ENCODE measurements at regions not wholly inside any gene's neighbourhood (a gene's known extent, or its start where the extent isn't known, plus 50 kb on each side); places are given as distances from the start of the nearest gene placed in this dataset.

- Histone ChIP-seq H3K4me3 (no peak overlapping the region), H3K9me3 (no peaks in the 10 kb centered on the region), H3K27ac (no peak overlapping the region), H3K27me3 (no peaks in the 10 kb centered on the region), H3K4me1 (no peaks in the 10 kb centered on the region), H3K36me3 (no peaks in the 10 kb centered on the region)
- TF ChIP-seq CTCF (IDR thresholded peaks at IDR 0.05): no peak
- no peak for DNase-seq (ENCODE audit: low spot score in 2 of 2)
- intact Hi-C loops (cut with DNase I): no loop called here
These were observed 367.9 kb downstream of the PREX1 start for GRCh38 chr20:48459722-48460395.

- Histone ChIP-seq H3K9me3 (no peaks in the 10 kb centered on the region), H3K27me3 (no peaks in the 10 kb centered on the region), H3K4me1 (no peaks in the 10 kb centered on the region), H3K27ac (no peak overlapping the region), H3K4me3 (no peak overlapping the region), H3K36me3 (no peaks in the 10 kb centered on the region)
- no peak for DNase-seq (ENCODE audit: low spot score in 2 of 2)
- intact Hi-C loops (cut with DNase I): no loop called here
- TF ChIP-seq CTCF (IDR thresholded peaks at IDR 0.05): no peak
These were observed 369.0 kb downstream of the PREX1 start for GRCh38 chr20:48458601-48459385.

- intact Hi-C loops (cut with DNase I): no loop called here
- Histone ChIP-seq H3K27me3 (no peaks in the 10 kb centered on the region), H3K4me3 (no peak overlapping the region), H3K4me1 (no peaks in the 10 kb centered on the region), H3K9me3 (no peaks in the 10 kb centered on the region), H3K27ac (no peak overlapping the region), H3K36me3 (no peaks in the 10 kb centered on the region)
- no peak for DNase-seq (ENCODE audit: low spot score in 2 of 2)
- no peak for TF ChIP-seq CTCF (IDR thresholded peaks at IDR 0.05)
These were observed 369.8 kb downstream of the PREX1 start for GRCh38 chr20:48458003-48458377.

- no peak overlapping the region for H3K4me3 ChIP-seq
- intact Hi-C loops (cut with DNase I): no loop called here
These were observed 370.4 kb downstream of the PREX1 start for GRCh38 chr20:48457193-48458002.

More at GRCh38 chr20:48457193-48458002, 370.4 kb downstream of the PREX1 start:
- no peak for DNase-seq (ENCODE audit: low spot score in 2 of 2)
- Histone ChIP-seq H3K36me3 (no peaks in the 10 kb centered on the region), H3K27ac (no peak overlapping the region), H3K4me1 (no peaks in the 10 kb centered on the region), H3K27me3 (no peaks in the 10 kb centered on the region), H3K9me3 (no peaks in the 10 kb centered on the region)
- no peak for TF ChIP-seq CTCF (IDR thresholded peaks at IDR 0.05)

Data from ascending aorta (tissue), 2 donors.